DMS153 (cell line): ENCODE measurements at regions not wholly inside any gene's neighbourhood (a gene's known extent, or its start where the extent isn't known, plus 50 kb on each side); places are given as distances from the start of the nearest gene placed in this dataset.
"Not testable (repeated sequence)": the region's sequence is repeated elsewhere in the genome, so short reads cannot be mapped to it uniquely, and the experiment has no call there.

Experiments used
- DNase-seq: peaks from one replicate; lab custom pipeline; 2025; lab: John Stamatoyannopoulos, UW

GRCh38 chr5:25181249-25181648 is 536.5 kb upstream of the CDH10 start:
- DNase-seq = no peak

DNA sequence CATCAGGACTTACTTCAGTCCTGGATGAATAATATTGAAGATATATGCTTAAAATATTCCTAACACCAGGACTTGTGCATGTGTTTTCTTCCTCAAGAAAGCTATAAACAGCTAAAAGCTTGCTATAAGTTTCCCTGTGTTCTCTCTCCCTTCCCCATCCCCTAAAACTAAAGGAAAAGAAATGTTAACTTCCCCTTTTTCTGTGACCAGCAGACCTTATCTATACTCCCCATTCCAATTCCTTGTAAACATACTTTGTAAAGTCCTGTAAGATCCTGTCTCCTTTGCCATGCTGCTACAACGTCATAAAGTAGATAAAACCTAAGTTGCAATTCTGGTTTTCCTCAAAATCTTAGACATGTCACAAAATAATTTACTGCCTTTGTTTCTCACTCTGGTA is 517.8 kb upstream of the CDH10 start:
- not testable (repeated sequence) for DNase-seq

- DNase-seq = no peak
Measured at GRCh38 chr5:25160891-25161290, 516.1 kb upstream of the CDH10 start.

GRCh38 chr5:25150819-25151218 is 506.0 kb upstream of the CDH10 start:
- no peak for DNase-seq

GRCh38 chr5:25128606-25129005 is 483.8 kb upstream of the CDH10 start:
- no peak for DNase-seq

DNA sequence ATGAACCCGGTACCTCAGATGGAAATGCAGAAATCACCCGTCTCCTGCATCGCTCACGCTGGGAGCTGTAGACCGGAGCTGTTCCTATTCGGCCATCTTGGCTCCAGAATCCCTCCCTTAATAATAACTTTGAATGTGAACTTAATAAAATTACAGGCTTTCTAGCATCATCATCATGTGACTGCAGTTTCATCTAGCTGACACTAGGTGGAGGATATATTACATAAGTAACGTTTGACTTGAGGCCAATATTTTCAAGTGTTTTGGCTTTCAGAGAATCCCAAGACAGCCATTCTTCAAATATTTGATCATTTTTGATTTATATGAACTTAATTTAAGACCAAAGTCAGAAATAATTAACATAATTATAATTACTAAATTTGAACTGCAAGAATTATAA is 474.9 kb upstream of the CDH10 start:
- DNase-seq = peak; percentile 43

GRCh38 chr5:25107853-25108252 is 463.1 kb upstream of the CDH10 start:
- DNase-seq = no peak

- DNase-seq = no peak
Measured at GRCh38 chr5:25099538-25099937, 454.8 kb upstream of the CDH10 start.

DNA sequence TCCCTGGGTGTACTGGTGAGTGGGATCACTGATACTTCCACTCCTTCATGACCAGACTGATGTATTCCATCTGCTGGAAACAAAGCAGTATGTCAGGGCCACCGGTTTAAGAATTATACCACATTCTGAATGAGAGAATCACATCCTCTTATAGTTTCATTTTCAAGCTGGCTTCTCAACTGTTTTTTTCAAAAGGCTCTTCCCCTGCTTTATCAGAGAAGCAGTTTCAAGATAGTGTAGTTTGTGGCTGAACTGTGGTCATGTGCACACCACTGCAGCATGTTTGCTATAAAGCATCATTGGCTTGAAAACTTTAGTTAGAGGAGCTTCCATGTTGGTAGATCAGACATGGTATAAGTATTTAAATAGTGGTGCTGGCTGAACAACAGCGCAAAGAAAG is 450.5 kb upstream of the CDH10 start:
- DNase-seq = no peak

- DNase-seq = no peak
Measured at GRCh38 chr5:25094219-25094618, 449.4 kb upstream of the CDH10 start.

- DNase-seq = no peak
Measured at GRCh38 chr5:25091921-25092320, 447.1 kb upstream of the CDH10 start.

GRCh38 chr5:25090854-25091253 is 446.1 kb upstream of the CDH10 start:
- DNase-seq = no peak

DNA sequence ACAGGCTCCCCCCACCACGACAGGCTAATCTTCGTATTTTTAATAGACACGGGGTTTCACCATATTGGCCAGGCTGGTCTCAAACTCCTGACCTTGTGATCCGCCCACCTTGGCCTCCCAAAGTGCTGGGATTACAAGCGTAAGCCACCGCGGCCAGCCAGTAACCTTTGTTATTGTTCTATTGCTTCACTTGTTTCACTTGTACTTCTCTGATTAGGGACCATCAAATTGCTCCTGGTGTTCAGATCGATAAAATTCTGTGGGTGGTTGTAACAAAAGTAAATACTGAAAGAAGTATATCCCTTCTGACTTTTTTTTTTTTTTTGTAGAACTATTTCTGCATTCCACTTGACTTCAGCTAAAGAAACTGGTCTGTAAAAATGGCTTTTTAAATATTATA is 445.5 kb upstream of the CDH10 start:
- DNase-seq = no peak

- not testable (repeated sequence) for DNase-seq
Measured at GRCh38 chr5:25088689-25089088, 443.9 kb upstream of the CDH10 start.

DNA sequence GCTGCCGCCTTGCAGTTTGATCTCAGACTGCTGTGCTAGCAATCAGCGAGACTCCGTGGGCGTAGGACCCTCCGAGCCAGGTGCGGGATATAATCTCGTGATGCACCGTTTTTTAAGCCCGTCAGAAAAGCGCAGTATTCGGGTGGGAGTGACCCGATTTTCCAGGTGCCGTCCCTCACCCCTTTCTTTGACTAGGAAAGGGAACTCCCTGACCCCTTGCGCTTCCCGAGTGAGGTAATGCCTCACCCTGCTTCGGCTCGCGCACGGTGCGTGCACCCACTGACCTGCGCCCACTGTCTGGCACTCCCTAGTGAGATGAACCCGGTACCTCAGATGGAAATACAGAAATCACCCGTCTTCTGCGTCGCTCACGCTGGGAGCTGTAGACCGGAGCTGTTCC is 438.5 kb upstream of the CDH10 start:
- DNase-seq = not testable (repeated sequence)

GRCh38 chr5:25066239-25066638 is 421.5 kb upstream of the CDH10 start:
- no peak for DNase-seq

GRCh38 chr5:25064306-25064705 is 419.5 kb upstream of the CDH10 start:
- DNase-seq = no peak

- DNase-seq = no peak
Measured at GRCh38 chr5:25060575-25060974, 415.8 kb upstream of the CDH10 start.

DNA sequence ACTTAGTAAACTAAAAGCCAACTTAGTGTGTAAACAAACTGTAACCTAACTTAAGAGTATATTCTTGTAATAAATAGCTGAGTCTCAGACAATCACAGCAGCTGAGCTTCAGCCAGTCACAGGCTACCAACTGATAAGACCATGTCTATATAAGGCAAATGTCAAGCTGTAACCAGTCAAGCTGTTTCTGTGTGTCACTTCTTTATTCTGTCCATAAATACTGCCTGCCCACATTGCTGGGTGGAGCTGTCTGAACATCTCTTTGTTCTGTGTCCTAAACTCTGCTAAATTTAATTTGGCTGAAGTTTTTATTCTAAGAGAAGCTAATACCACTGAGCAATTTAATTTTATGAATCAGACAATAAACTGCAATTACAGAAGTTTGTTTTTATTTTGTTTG is 412.1 kb upstream of the CDH10 start:
- DNase-seq = no peak

DNA sequence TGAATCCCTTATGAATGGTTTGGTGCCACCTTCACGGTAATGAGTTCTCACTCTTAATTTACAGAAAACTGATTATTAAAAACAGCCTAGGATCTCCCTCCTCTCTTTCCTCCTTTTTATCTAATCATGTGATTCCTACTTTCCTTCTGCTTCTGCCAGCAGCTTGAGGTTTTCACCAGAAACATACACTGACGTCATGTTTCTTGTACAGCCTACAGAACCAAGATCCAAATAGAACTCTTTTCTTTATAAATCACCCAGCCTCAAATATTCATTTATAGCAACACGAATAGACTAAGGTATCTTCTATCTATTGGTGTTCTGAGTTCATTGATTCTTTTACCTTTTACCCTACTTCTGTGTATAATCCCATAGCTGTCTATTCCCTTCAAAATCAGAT is 388.9 kb upstream of the CDH10 start:
- no peak for DNase-seq

GRCh38 chr5:25029004-25029403 is 384.2 kb upstream of the CDH10 start:
- no peak for DNase-seq

DNA sequence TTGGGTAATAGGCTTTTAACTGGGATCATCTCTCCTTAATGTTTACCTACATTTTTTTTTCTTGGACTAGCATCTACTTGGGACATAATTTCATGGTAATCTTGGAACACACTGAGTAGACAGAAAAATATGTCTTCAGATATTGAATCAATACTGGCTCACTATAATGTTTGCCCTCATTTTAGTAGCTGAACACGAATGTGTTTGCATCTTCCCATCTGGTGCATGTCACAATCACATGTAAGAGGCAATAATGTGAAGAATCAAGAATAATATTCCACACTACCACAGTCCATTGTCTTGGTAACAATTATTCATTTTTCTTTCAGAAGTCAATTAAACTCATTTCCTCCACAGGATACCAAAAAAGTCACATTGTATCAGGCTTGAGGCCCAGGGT is 382.7 kb upstream of the CDH10 start:
- DNase-seq = no peak

DNA sequence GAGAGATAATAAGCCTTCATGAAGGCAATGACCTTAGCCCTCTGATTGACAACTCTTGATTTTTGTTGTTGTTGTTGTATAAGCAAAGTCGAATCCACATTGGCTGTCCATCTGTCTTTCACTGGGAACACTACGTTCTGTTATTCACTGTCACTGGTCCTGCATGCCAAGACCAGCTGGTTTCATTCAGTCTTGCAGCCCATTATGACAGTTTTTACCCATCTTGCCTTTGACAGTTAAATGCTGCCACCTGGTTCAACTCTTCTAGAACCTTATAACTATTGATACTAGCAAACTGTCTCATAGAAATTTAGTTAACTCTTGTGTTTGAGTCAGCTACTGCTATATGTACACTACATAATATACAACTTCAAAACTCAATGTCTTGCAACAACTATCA is 382.3 kb upstream of the CDH10 start:
- DNase-seq = no peak

GRCh38 chr5:25025831-25026230 is 381.1 kb upstream of the CDH10 start:
- DNase-seq = no peak

GRCh38 chr5:25020454-25020853 is 375.7 kb upstream of the CDH10 start:
- DNase-seq = no peak
